H1 (cell line): ENCODE measurements at regions not wholly inside any gene's neighbourhood (a gene's known extent, or its start where the extent isn't known, plus 50 kb on each side); places are given as distances from the start of the nearest gene placed in this dataset.

ENCODE experiments used
- CTCF ChIA-PET: fragments of 300-600 bp; sonication (Branson Sonifier 250); formaldehyde crosslinking; loops from one replicate; lab custom pipeline; 2021; ENCODE audit not compliant: partially characterized antibody; lab: Charles Lee
- POLR2A ChIA-PET: fragments of 300-600 bp; sonication (Branson Sonifier 250); formaldehyde crosslinking; loops from one replicate; lab custom pipeline; 2021; ENCODE audit warnings: inconsistent platforms; ENCODE audit not compliant: partially characterized antibody; lab: Charles Lee
- DNase-seq, 2 experiments: peaks; one replicate each; pipeline versions ENCODE4 v3.0.0 to v3.0.0-alpha.2; 2010 to 2022; ENCODE audit warnings: low spot score in 2 of 2, low read depth in 1 of 2, mixed read lengths in 1 of 2
- FAIRE-seq: peaks from 2 replicates; lab custom pipeline; 2011; peaks lifted over from hg19 to GRCh38; lab: Jason Lieb, UNC
- H2AFZ ChIP-seq: 2 replicates; pipeline ENCODE4 v1.8.1; 2012; ENCODE audit warnings: low read length, inconsistent platforms
- H2AK5ac ChIP-seq: 2 replicates; pipeline ENCODE4 v1.6.1; 2013; ENCODE audit warnings: low read depth, low read length
- H2BK120ac ChIP-seq: replicated peaks from 2 replicates; pipeline ENCODE3; 2013; ENCODE audit warnings: low read depth, low read length, inconsistent platforms
- H2BK12ac ChIP-seq: 2 replicates; pipeline ENCODE4 v1.6.1; 2013; ENCODE audit warnings: low read depth, low read length
- H2BK15ac ChIP-seq: 2 replicates; pipeline ENCODE4 v1.6.1; 2013; ENCODE audit warnings: low read length
- H2BK20ac ChIP-seq: 2 replicates; pipeline ENCODE4 v1.6.1; 2013; ENCODE audit warnings: low read length
- H2BK5ac ChIP-seq: 2 replicates; pipeline ENCODE4 v1.6.1; 2013; ENCODE audit warnings: low read depth, low read length
- H3K14ac ChIP-seq: 2 replicates; pipeline ENCODE4 v1.6.1; 2013; ENCODE audit warnings: inconsistent platforms; ENCODE audit not compliant: insufficient read length
- H3K18ac ChIP-seq: 2 replicates; pipeline ENCODE4 v1.6.1; 2013; ENCODE audit warnings: low read length; ENCODE audit errors: extremely low read depth
- H3K23ac ChIP-seq: 2 replicates; pipeline ENCODE4 v1.6.1; 2013; ENCODE audit warnings: inconsistent platforms; ENCODE audit not compliant: insufficient read length
- H3K23me2 ChIP-seq: 2 replicates; pipeline ENCODE4 v1.6.1; 2013; ENCODE audit warnings: low read depth, low read length
- H3K27ac ChIP-seq: 2 replicates; pipeline ENCODE4 v1.6.1; 2011; ENCODE audit warnings: low read depth, low read length, inconsistent platforms
- H3K27me3 ChIP-seq, 4 experiments: replicated peaks in 1 of 4; 1 replicate in 1 of 4; 2 replicates in 3 of 4; pipeline versions ENCODE4 v1.6.1 to v1.8.1; 2011 to 2013; ENCODE audit warnings: low read length in 3 of 4, mild to moderate bottlenecking in 3 of 4, inconsistent platforms in 2 of 4, mixed read lengths in 2 of 4, moderate library complexity in 1 of 4; ENCODE audit not compliant: control insufficient read depth in 3 of 4, insufficient read depth in 3 of 4; ENCODE audit errors: extremely low read depth in 1 of 4
- H3K36me3 ChIP-seq, 4 experiments: 2 replicates each; pipeline versions ENCODE4 v1.6.1 to v1.8.1; 2011 to 2013; ENCODE audit warnings: mild to moderate bottlenecking in 4 of 4, low read length in 3 of 4, moderate library complexity in 2 of 4, control low read depth in 1 of 4, inconsistent platforms in 1 of 4; ENCODE audit not compliant: insufficient read depth in 4 of 4, control insufficient read depth in 2 of 4
- H3K4ac ChIP-seq: replicated peaks from 2 replicates; pipeline ENCODE3; 2013; ENCODE audit warnings: low read length, low read depth, mixed read lengths, inconsistent platforms; ENCODE audit not compliant: insufficient read length
- H3K4me1 ChIP-seq, 4 experiments: replicated peaks in 1 of 4; 1 replicate in 1 of 4; 2 replicates in 3 of 4; pipeline versions ENCODE4 v1.6.1 to v1.8.1; 2011 to 2013; ENCODE audit warnings: low read length in 3 of 4, inconsistent platforms in 2 of 4, mixed read lengths in 1 of 4; ENCODE audit not compliant: insufficient read depth in 4 of 4, control insufficient read depth in 3 of 4
- H3K4me2 ChIP-seq, 2 experiments: 2 replicates each; pipeline versions ENCODE4 v1.6.1 to v1.8.1; 2011 to 2013; ENCODE audit warnings: low read depth in 2 of 2, low read length in 2 of 2, control low read depth in 1 of 2, inconsistent platforms in 1 of 2, mild to moderate bottlenecking in 1 of 2; ENCODE audit not compliant: insufficient read depth in 1 of 2
- H3K4me3 ChIP-seq, 4 experiments: fragments of 200-600, 300-600 bp in 1 of 4; sonication (generic), shearing (Covaris generic), sonication (Bioruptor Twin) in 1 of 4; 2 replicates each; pipeline versions ENCODE4 v1.5.1 to v1.8.1; 2011 to 2016; ENCODE audit warnings: low read length in 4 of 4, low read depth in 3 of 4, control low read depth in 2 of 4, inconsistent platforms in 2 of 4, mild to moderate bottlenecking in 2 of 4, mixed read lengths in 1 of 4, moderate library complexity in 1 of 4; ENCODE audit not compliant: insufficient read depth in 2 of 4; ENCODE audit errors: extremely low read depth in 1 of 4
- H3K56ac ChIP-seq: replicated peaks from 2 replicates; pipeline ENCODE3; 2013; ENCODE audit warnings: low read depth, mild to moderate bottlenecking, mixed read lengths, low read length, inconsistent platforms; ENCODE audit not compliant: insufficient read length
- H3K79me1 ChIP-seq: 2 replicates; pipeline ENCODE4 v1.6.1; 2013; ENCODE audit warnings: low read depth, low read length, control low read depth
- H3K79me2 ChIP-seq, 2 experiments: 2 replicates each; pipeline versions ENCODE4 v1.6.1 to v1.8.1; 2012 to 2013; ENCODE audit warnings: low read length in 2 of 2, mild to moderate bottlenecking in 2 of 2, inconsistent platforms in 1 of 2; ENCODE audit not compliant: insufficient read depth in 2 of 2, control insufficient read depth in 1 of 2
- H3K9ac ChIP-seq, 4 experiments: replicated peaks in 1 of 4; 1 replicate in 1 of 4; 2 replicates in 3 of 4; pipeline versions ENCODE4 v1.6.1 to v1.8.1; 2011 to 2013; ENCODE audit warnings: low read depth in 3 of 4, low read length in 3 of 4, control low read depth in 2 of 4, mild to moderate bottlenecking in 2 of 4, moderate library complexity in 2 of 4, inconsistent platforms in 1 of 4; ENCODE audit errors: extremely low read depth in 1 of 4
- H3K9me3 ChIP-seq, 2 experiments: 2 replicates each; pipeline versions ENCODE4 v1.6.1 to v1.8.1; 2012 to 2013; ENCODE audit warnings: mild to moderate bottlenecking in 2 of 2, moderate library complexity in 2 of 2, control low read depth in 1 of 2, inconsistent platforms in 1 of 2, low read depth in 1 of 2, low read length in 1 of 2, mixed read lengths in 1 of 2; ENCODE audit not compliant: insufficient read depth in 2 of 2
- H4K20me1 ChIP-seq, 2 experiments: replicated peaks in 1 of 2; 2 replicates each; pipeline versions ENCODE3 to v1.8.1; 2011 to 2013; ENCODE audit warnings: inconsistent platforms in 2 of 2, low read length in 2 of 2, mild to moderate bottlenecking in 1 of 2; ENCODE audit not compliant: insufficient read depth in 2 of 2, control insufficient read depth in 1 of 2
- H4K5ac ChIP-seq: 2 replicates; pipeline ENCODE4 v1.6.1; 2013; ENCODE audit warnings: low read length, low read depth, mixed read lengths, inconsistent platforms; ENCODE audit not compliant: insufficient read length
- H4K8ac ChIP-seq: 2 replicates; pipeline ENCODE4 v1.8.0; 2013; ENCODE audit warnings: mild to moderate bottlenecking, moderate library complexity, low read length, inconsistent platforms; ENCODE audit not compliant: insufficient read depth; ENCODE audit errors: extremely low read depth
- H4K91ac ChIP-seq: replicated peaks from 2 replicates; pipeline ENCODE3; 2013; ENCODE audit warnings: low read length, mixed read lengths, inconsistent platforms; ENCODE audit not compliant: insufficient read length
- ATF2 ChIP-seq: IDR thresholded peaks from 2 replicates; pipeline ENCODE4 v1.6.1; 2012; ENCODE audit warnings: low read length, inconsistent platforms
- BACH1 ChIP-seq: IDR thresholded peaks from 2 replicates; pipeline ENCODE4 v1.6.1; 2012; ENCODE audit warnings: low read length, improper control_type of control experiment
- GTF2F1 ChIP-seq: IDR thresholded peaks from 2 replicates; pipeline ENCODE4 v1.6.1; 2012; ENCODE audit warnings: low read depth, low read length, improper control_type of control experiment, borderline replicate concordance
- RAD21 ChIP-seq, 2 experiments: IDR thresholded peaks in 1 of 2; conservative IDR thresholded peaks in 1 of 2; 2 replicates each; pipeline ENCODE4 v1.6.1; 2011; ENCODE audit warnings: low read depth in 2 of 2, low read length in 2 of 2, improper control_type of control experiment in 1 of 2, inconsistent platforms in 1 of 2, mild to moderate bottlenecking in 1 of 2, moderate library complexity in 1 of 2
- RBBP5 ChIP-seq: IDR thresholded peaks from 2 replicates; pipeline ENCODE4 v1.7.1; 2012; ENCODE audit warnings: low read depth, mild to moderate bottlenecking, inconsistent platforms, low read length, moderate library complexity, borderline replicate concordance
- SIRT6 ChIP-seq: IDR thresholded peaks from one replicate; pipeline ENCODE4 v1.7.1; 2012; ENCODE audit warnings: low read length, inconsistent platforms
- TBP ChIP-seq: IDR thresholded peaks from 2 replicates; pipeline ENCODE4 v1.6.1; 2011; ENCODE audit warnings: low read depth, low read length, improper control_type of control experiment
- WGBS, 2 experiments: shearing (Covaris generic) in 1 of 2; methylation state at CpG; one replicate each; pipeline versions ENCODE4 v1.1.6 to v1.1.7; 2013 to 2015; ENCODE audit warnings: low lambda C conversion rate in 2 of 2, mixed read lengths in 2 of 2, inconsistent platforms in 1 of 2, low coverage in 1 of 2, missing lambda C conversion rate in 1 of 2; ENCODE audit not compliant: insufficient replicate concordance in 2 of 2, insufficient coverage in 1 of 2, insufficient read length in 1 of 2; ENCODE audit errors: extremely low coverage in 1 of 2, missing lambda C conversion rate in 1 of 2; 5-methylcytosine and 5-hydroxymethylcytosine counted together
- TF ChIP-seq, protein P1 (sequence below): IDR thresholded peaks from 2 replicates; pipeline ENCODE4 v1.6.1; 2011; ENCODE audit warnings: low read depth, mild to moderate bottlenecking, low read length; ENCODE audit not compliant: insufficient read depth

- POLR2A ChIA-PET, result no interaction called here
Observed at GRCh38 chr6:77263003-77263402, 200.3 kb downstream of the HTR1B start.

More at GRCh38 chr6:77263003-77263402, 200.3 kb downstream of the HTR1B start:
- no peaks in the 10 kb centered on the region for H3K9me3 ChIP-seq
- no peak overlapping the region for H3K4me3 ChIP-seq
- H4K91ac ChIP-seq, result no peak overlapping the region
- H4K8ac ChIP-seq, result no peak overlapping the region
- no peak overlapping the region for H2BK15ac ChIP-seq
- WGBS, 2 experiments, result 94% methylated on average over 2 of the region's 2 CpGs; no CpG with 5 or more reads in 1 of the 2 experiments
- no peaks in the 10 kb centered on the region for H4K20me1 ChIP-seq
- no peak overlapping the region for H3K4me2 ChIP-seq
- H3K9ac ChIP-seq, result no peak overlapping the region
- TF ChIP-seq, protein P1, sequence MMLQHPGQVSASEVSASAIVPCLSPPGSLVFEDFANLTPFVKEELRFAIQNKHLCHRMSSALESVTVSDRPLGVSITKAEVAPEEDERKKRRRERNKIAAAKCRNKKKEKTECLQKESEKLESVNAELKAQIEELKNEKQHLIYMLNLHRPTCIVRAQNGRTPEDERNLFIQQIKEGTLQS, result no peak
- TF ChIP-seq GTF2F1, result no peak
- no peak for TF ChIP-seq BACH1
- no peak for TF ChIP-seq TBP
- TF ChIP-seq SIRT6, result no peak
- TF ChIP-seq RAD21 (IDR thresholded peaks at IDR 0.05 in 1 of 2, conservative IDR thresholded peaks at IDR 0.05 in 1 of 2; ENCODE audit: low read depth in 2 of 2, low read length in 2 of 2), result no peak
- TF ChIP-seq ATF2, result no peak
- TF ChIP-seq RBBP5, result no peak
- no peak overlapping the region for H3K14ac ChIP-seq
- no peak overlapping the region for H2AK5ac ChIP-seq
- no peak for FAIRE-seq
- H2BK120ac ChIP-seq, result no peak overlapping the region
- no peak overlapping the region for H2BK12ac ChIP-seq
- H3K79me2 ChIP-seq, result no peaks in the 10 kb centered on the region
- no peak overlapping the region for H3K23ac ChIP-seq
- no peak overlapping the region for H3K18ac ChIP-seq
- H2BK5ac ChIP-seq, result no peak overlapping the region
- no peak overlapping the region for H3K27ac ChIP-seq
- no peak overlapping the region for H3K4ac ChIP-seq
- no peak overlapping the region for H3K56ac ChIP-seq
- no peaks in the 10 kb centered on the region for H3K4me1 ChIP-seq
- H3K23me2 ChIP-seq, result no peaks in the 10 kb centered on the region; the same call in 1 of the 2 replicates
- no peak overlapping the region for H2BK20ac ChIP-seq
- no peak overlapping the region for H2AFZ ChIP-seq
- no peaks in the 10 kb centered on the region for H3K27me3 ChIP-seq
- DNase-seq, result no peak
- H3K79me1 ChIP-seq, result no peaks in the 10 kb centered on the region
- H3K36me3 ChIP-seq, result no peaks in the 10 kb centered on the region
- H4K5ac ChIP-seq, result no peak overlapping the region
- CTCF ChIA-PET, result interaction anchor here (0.6 to 1.4 kb wide), 2 partner anchors 204 to 386 kb away, joined by 3 read pairs; no protein-coding TSS in a partner anchor
